ENCODE measurements at regions not wholly inside any gene's neighbourhood (a gene's known extent, or its start where the extent isn't known, plus 50 kb on each side); places are given as distances from the start of the nearest gene placed in this dataset.
"Not testable (repeated sequence)": the region's sequence is repeated elsewhere in the genome, so short reads cannot be mapped to it uniquely, and the experiment has no call there.

GRCh38 chr3:27629366-27629765 is 92.8 kb downstream of the EOMES start:
- DNase-seq: no peak

GRCh38 chr3:27628026-27628750 is 93.9 kb downstream of the EOMES start:
- no peak for DNase-seq

GRCh38 chr3:27626596-27627118 is 95.5 kb downstream of the EOMES start:
- DNase-seq: no peak

GRCh38 chr3:27625864-27626263 is 96.3 kb downstream of the EOMES start:
- DNase-seq: no peak

GRCh38 chr3:27623085-27623753 is 98.9 kb downstream of the EOMES start:
- DNase-seq: no peak

GRCh38 chr3:27617552-27617951 is 104.6 kb downstream of the EOMES start:
- DNase-seq: no peak

GRCh38 chr3:27616031-27616430 is 106.1 kb downstream of the EOMES start:
- no peak for DNase-seq

- DNase-seq: no peak
These were observed 106.6 kb downstream of the EOMES start for GRCh38 chr3:27615555-27615954.

- DNase-seq: no peak
These were observed 107.5 kb downstream of the EOMES start for GRCh38 chr3:27614592-27614991.

GRCh38 chr3:27613846-27614500 is 108.2 kb downstream of the EOMES start:
- DNase-seq: no peak

- no peak for DNase-seq
These were observed 111.2 kb downstream of the EOMES start for GRCh38 chr3:27610800-27611525.

- DNase-seq: no peak
These were observed 114.8 kb downstream of the EOMES start for GRCh38 chr3:27607370-27607769.

- DNase-seq: no peak
These were observed 115.6 kb downstream of the EOMES start for GRCh38 chr3:27606537-27606936.

GRCh38 chr3:27601311-27601710 is 117.1 kb upstream of the SLC4A7 start:
- not testable (repeated sequence) for DNase-seq

- not testable (repeated sequence) for DNase-seq
These were observed 115.6 kb upstream of the SLC4A7 start for GRCh38 chr3:27599741-27600140.

- no peak for DNase-seq
These were observed 112.7 kb upstream of the SLC4A7 start for GRCh38 chr3:27596921-27597320.

GRCh38 chr3:27596334-27596841 is 112.2 kb upstream of the SLC4A7 start:
- no peak for DNase-seq

GRCh38 chr3:27594096-27594690 is 110.0 kb upstream of the SLC4A7 start:
- DNase-seq: no peak

- DNase-seq: no peak
These were observed 109.0 kb upstream of the SLC4A7 start for GRCh38 chr3:27593173-27593572.

- no peak for DNase-seq
These were observed 107.4 kb upstream of the SLC4A7 start for GRCh38 chr3:27591312-27592210.
